HG03060 (cell line): ENCODE measurements at regions not wholly inside any gene's neighbourhood (a gene's known extent, or its start where the extent isn't known, plus 50 kb on each side); places are given as distances from the start of the nearest gene placed in this dataset.
"Not testable (repeated sequence)": the region's sequence is repeated elsewhere in the genome, so short reads cannot be mapped to it uniquely, and the experiment has no call there.

ENCODE experiments used
- ATAC-seq: cut with Tn5 transposase; IDR thresholded peaks from one replicate; pipeline ENCODE4 v1.9.1; 2021; ENCODE audit warnings: low read depth, moderate number of reproducible peaks; ENCODE audit not compliant: unreplicated experiment

GRCh38 chr2:121059651-121060649 lies 225.1 kb downstream of the TFCP2L1 start:
- ATAC-seq = no peak

DNA sequence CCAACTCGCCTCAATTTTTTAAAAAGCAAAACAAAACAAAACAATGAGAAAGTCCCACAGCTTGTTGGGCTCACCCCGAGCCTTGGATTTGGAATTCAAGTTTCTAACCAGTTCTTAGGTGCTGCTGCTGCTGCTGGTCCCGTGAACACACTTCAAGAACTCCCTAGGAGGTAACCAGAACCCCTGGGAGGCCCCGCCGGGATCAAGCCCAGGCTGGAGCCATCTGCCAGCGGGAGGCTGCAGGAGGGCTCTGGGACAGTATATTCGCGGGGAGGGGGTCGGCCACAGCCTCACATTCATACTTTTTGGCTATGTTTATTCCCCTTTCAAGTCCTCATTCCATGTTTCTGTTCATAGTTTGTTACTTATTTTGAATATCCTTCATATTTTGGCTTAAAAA lies 223.4 kb downstream of the TFCP2L1 start:
- ATAC-seq = no peak

DNA sequence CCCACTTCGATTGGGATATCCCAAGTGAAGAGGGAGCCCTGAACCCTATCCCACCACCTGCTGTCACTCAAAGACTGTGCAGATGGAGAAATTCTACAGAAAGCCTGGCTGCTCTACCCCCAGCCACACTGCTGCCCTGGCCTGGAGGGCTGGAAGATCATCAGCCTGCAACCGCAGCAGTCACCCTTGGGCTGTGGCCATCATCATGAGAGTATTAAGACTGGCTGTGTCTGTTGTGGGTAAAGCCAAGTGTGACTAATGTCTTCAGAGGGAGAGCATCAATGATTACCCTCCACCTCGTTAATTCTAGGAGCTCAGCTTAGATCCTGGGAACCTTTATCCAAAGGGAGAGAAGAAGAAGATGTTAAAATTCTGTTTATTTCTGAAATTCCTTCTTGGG lies 221.5 kb downstream of the TFCP2L1 start:
- ATAC-seq = no peak

DNA sequence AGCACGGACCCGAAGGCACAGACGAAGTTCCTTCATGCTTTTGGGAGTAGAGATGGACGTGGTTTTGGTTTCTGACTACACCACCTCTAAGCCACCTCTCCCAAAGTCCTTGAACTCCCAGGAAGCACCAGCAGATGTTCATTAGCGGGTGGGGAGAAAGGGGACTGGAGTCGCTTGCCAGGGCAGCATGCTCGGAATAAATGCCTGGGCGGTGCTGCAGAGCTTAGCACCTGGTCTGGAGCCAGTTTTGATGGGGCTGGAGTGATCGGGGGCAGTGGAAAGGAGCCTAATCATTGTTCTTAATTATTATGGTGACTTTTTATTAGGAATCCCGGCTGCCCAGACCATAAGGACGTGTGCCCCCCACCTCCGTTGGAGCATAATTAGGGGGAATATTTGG lies 220.8 kb downstream of the TFCP2L1 start:
- ATAC-seq = no peak

GRCh38 chr2:121065239-121065638 lies 219.8 kb downstream of the TFCP2L1 start:
- no peak for ATAC-seq

GRCh38 chr2:121066526-121066925 lies 218.5 kb downstream of the TFCP2L1 start:
- ATAC-seq = no peak

DNA sequence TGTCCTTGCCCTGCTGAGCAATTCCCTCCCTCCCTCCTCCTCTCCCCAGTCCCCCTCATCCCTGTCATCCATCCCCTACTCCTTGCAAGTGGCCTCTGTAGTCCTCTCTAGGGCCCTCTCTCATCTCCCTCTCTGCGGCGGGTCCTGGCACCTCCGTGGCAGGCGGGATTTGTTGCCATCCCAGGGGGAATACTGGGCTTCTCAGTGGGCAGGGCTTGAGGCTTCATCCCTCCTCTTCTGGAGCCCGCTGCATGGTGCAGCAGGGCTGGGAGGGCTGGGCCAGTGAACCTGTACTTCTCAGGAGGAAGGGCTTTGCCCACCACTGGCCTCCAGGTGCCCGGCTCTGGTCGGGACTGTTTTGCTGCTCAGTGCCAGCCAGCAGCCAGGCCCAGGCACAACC lies 216.2 kb downstream of the TFCP2L1 start:
- ATAC-seq = no peak

GRCh38 chr2:121069434-121069969 lies 215.5 kb downstream of the TFCP2L1 start:
- no peak for ATAC-seq

GRCh38 chr2:121070061-121070460 lies 214.9 kb downstream of the TFCP2L1 start:
- ATAC-seq = not testable (repeated sequence)

DNA sequence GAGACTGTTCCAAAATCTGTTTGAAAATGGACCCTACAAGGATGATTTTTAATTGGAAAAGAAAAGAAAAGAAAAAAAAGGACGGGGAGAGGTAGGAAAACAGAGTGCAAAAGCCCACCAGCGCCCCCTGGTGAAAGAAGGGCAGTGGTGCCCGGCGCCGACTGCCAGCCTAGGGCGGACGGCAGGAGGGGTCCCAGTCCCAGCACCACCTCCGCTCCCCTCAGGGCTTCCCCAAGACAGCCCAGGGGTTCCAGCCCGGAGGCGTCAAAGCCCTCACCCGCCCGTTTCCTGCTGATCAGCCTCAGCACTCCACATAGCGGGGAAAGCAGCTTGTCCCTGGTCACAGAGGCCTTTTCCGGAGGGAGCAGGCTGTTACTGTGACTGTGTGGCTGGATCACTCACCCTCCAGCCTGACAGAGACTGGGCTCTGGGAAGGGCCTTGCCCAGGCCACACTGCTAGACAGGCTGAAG lies 213.9 kb downstream of the TFCP2L1 start:
- ATAC-seq = no peak

DNA sequence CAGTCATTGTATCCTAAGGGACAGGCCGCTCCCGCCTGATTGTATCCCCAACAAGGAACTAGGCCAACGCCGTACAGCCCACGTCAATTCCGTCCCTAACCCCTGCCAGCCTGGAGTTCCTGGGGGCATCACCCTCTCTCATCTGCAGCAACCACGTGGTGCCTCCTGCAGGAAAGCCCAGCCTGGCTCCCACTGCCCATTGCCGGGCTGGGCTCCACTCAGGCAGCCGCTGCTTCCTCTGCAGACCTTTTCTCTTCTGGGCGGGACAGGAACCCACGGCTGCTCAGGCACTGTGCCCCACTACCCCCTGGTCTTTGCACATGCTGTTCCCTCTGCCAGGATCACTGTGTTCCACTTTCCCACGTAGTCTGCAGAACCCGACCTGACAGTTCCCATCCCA lies 212.2 kb downstream of the TFCP2L1 start:
- no peak for ATAC-seq

DNA sequence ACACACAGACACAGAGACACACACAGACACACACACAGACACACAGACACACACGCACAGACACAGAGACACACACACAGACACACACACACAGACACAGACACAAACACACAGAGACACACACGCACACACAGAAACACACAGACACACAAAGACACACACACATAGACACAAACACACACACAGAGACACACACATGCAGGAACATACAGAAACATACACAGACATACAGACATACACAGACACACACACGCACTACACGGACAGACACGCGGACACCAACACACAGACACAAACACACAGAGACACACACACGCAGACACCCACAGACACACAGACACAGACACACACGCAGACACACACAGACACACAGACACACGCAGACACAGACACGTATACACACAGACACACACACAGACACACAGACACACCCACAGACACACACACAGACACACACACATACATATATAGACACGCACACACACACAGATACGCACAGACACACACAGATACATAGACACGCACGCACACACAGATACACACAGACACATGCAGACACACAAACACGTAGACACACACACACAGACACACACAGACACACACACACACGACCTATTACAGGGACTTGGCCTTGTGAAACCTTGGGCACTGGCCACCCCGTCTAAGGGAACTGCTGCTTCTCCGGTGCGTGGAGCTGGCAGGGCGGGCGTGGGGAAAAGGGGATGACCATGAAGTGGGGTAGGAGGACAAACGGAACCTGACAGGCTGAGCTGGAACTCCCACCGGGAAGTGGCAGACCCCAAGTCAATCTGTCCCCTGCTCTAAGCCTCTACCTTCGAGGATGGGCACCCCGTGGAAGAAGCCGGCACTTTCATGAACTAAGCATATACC lies 211.4 kb downstream of the TFCP2L1 start:
- ATAC-seq = no peak

DNA sequence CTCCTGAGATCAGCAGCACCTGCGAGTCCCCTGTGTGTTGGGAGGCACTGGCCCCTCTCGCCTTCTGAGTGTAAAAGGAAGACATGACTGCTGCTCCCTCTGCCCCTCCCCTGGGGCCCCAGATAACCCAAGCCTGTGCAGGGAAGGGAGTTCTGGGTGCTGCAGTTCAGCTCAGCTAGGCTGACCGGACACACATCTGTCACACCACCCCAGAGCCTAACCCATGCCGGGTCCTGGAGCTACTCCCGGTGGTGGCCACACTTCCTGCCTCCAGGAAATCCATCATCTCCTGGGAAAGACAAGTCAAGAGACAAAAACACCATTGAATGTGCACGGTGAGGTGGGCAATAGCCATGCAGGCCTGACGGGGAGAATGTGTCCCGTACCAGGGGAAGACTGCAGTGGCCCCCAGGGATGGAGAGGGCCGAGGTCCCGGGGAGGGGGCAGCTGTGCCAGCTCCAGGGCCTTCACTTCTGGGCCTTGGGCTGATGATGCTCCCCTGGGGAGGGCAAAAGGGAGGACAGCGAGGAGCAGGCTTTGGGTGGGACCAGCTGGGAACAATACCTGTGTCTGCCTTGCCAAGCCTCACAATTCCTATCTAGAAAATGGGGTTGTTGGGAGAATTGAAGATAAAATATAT lies 210.6 kb downstream of the TFCP2L1 start:
- no peak for ATAC-seq

DNA sequence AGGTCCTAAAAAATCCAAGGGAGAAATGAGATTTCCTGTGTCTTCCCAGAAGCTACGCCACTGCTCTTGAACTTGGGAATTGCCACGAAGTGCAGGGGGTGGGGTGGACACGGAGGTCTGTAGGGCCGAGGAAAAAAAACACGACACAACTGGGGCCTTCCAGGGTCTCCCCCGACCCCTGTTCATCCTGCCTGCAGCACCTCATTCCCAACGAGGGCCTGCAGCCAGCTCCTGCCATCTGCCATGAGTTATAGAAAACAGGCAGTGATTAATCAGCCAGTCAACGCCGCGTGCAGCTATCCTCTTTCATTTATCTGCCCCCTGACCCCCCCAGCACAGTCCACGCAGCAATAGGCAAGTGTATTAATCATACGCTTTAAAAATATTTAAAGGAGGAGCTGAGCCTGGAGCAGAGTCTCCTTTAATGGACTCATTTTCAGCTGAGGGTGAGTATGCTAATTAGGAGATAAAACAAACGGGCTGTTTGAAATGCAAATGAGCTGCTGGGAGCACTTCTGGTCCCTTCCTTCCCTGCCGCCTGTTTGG lies 209.9 kb downstream of the TFCP2L1 start:
- ATAC-seq = no peak

DNA sequence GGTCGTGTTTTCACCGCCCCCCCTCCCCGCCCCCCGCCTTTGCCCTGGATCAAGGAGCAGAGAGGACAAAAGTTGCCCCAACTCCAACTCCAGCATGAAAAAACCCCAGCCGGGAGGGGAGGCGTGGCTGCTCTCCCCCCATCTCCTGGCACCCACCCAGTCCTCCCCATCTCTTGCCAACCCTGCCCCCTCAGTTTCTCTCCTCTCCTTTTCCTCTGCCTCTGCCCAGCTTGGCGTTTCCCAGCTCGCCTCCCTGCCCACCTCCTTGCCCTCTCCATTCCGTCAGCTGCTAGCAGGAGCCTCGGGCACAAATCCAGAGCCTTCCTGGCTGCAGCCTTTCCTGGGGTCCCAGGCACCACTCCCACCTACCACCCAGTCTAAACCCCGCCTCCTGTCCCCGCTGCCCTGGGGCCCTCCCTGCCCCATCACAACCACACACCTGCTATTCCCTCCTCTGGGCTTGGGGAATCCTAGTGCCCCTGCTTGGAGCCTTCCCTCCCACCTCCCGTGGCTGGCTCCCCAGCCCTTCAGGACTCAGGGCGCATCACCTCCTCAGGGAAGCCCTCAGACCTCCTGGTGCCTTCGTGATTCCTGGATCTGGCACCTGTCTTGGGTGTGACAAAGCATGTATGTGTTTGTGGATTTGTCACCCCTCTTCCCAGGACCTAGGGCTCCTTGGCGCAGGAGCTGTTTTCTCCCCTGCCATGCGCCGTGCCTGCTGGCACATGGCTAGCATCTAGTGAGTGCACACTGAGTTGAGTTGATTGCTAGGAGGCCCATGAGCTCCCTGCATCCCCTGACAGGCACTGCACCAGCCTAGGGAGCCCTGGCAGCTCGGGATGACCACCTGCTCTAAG lies 209.1 kb downstream of the TFCP2L1 start:
- no peak for ATAC-seq

- no peak for ATAC-seq
Measured at GRCh38 chr2:121076498-121076820, 208.5 kb downstream of the TFCP2L1 start.

DNA sequence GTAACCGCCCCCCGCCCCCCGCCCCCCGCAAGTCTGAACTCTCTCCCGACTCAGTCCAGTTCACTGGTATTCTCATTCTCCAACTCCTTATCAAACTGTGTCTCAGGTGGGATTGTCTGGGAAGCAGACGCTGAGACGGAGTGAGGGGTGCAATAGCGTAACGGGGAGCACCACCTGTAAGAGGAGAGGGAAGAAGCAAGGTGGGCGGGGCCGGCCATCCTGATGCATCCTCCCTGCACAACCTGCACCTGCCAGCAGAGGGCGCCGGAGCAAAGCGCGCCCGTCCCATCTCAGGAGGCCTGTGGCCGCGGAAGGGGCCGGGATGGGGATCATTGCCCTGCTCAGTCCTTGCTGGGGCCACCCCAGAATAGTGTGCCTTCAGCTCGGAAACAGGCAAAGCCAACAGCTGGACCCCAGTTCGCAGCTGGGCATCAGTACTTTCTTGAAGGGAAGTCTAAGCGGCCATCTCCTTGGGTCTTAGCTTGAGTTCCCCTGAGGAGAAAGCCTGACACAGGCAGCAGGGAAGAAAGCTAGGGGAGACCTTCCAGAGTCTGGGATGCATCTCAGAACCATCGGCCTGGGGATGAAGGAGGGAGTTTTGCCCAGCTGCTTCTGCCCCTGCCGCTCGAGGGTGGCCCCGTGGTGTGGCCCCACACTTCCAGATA lies 208.0 kb downstream of the TFCP2L1 start:
- no peak for ATAC-seq

DNA sequence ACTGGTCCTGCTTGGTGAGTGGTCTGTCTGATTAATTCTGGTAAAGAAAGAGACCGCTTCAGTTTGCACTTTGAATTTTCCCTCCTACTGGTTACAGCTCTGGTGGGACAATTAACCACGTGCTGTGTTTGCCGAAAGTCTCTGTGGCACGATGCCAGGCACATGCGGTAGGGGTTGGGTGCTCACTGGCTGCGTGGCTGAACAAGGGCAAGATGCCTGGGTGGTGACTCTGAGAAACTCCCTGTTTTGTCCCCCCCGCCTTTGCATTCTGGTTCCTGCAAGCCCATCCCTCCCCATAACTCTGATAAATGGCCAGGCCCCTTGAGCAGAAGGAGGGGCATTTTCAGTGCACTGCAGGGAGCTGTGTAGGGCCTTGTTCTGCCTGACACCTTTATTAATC lies 206.1 kb downstream of the TFCP2L1 start:
- ATAC-seq = no peak
